ENCODE measurements at regions not wholly inside any gene's neighbourhood (a gene's known extent, or its start where the extent isn't known, plus 50 kb on each side); places are given as distances from the start of the nearest gene placed in this dataset.

GRCh38 chr5:161086461-161086860 lies 234.4 kb upstream of the ATP10B start:
- Histone ChIP-seq H3K9ac (ENCODE audit: low read depth in 1 of 2, low read length in 2 of 2) (no peak overlapping the region), H3K4me1 (ENCODE audit: control insufficient read depth in 1 of 2, insufficient read depth in 2 of 2, low read length in 2 of 2) (no peaks in the 10 kb centered on the region), H3K9me3 (ENCODE audit: control insufficient read depth in 1 of 2, low read length in 2 of 2) (no peaks in the 10 kb centered on the region), H3K27ac (ENCODE audit: low read depth, low read length) (no peak overlapping the region), H3K36me3 (ENCODE audit: control insufficient read depth in 1 of 2, insufficient read depth in 2 of 2, low read length in 2 of 2) (no peaks in the 10 kb centered on the region), H3K27me3 (ENCODE audit: control insufficient read depth in 1 of 2, insufficient read depth in 2 of 2, low read length in 2 of 2) (no peaks in the 10 kb centered on the region), H3K4me3 (ENCODE audit: low read depth in 1 of 2, low read length in 2 of 2) (no peak overlapping the region)

GRCh38 chr5:161085056-161085455 lies 233.0 kb upstream of the ATP10B start:
- no peaks in the 10 kb centered on the region for H3K36me3 ChIP-seq (ENCODE audit: control insufficient read depth in 1 of 2, insufficient read depth in 2 of 2, low read length in 2 of 2)
- no peak overlapping the region for H3K27ac ChIP-seq (ENCODE audit: low read depth, low read length)
- H3K9me3 ChIP-seq (ENCODE audit: control insufficient read depth in 1 of 2, low read length in 2 of 2) = no peaks in the 10 kb centered on the region
- no peaks in the 10 kb centered on the region for H3K27me3 ChIP-seq (ENCODE audit: control insufficient read depth in 1 of 2, insufficient read depth in 2 of 2, low read length in 2 of 2)
- no peaks in the 10 kb centered on the region for H3K4me1 ChIP-seq (ENCODE audit: control insufficient read depth in 1 of 2, insufficient read depth in 2 of 2, low read length in 2 of 2)
- no peak overlapping the region for H3K4me3 ChIP-seq (ENCODE audit: low read depth in 1 of 2, low read length in 2 of 2)
- H3K9ac ChIP-seq (ENCODE audit: low read depth in 1 of 2, low read length in 2 of 2) = no peak overlapping the region

GRCh38 chr5:161084115-161084514 lies 232.1 kb upstream of the ATP10B start:
- Histone ChIP-seq H3K27me3 (ENCODE audit: control insufficient read depth in 1 of 2, insufficient read depth in 2 of 2, low read length in 2 of 2) (no peaks in the 10 kb centered on the region), H3K4me3 (ENCODE audit: low read depth in 1 of 2, low read length in 2 of 2) (no peak overlapping the region), H3K36me3 (ENCODE audit: control insufficient read depth in 1 of 2, insufficient read depth in 2 of 2, low read length in 2 of 2) (no peaks in the 10 kb centered on the region), H3K9me3 (ENCODE audit: control insufficient read depth in 1 of 2, low read length in 2 of 2) (no peaks in the 10 kb centered on the region), H3K4me1 (ENCODE audit: control insufficient read depth in 1 of 2, insufficient read depth in 2 of 2, low read length in 2 of 2) (no peaks in the 10 kb centered on the region), H3K27ac (ENCODE audit: low read depth, low read length) (no peak overlapping the region), H3K9ac (ENCODE audit: low read depth in 1 of 2, low read length in 2 of 2) (no peak overlapping the region)

GRCh38 chr5:161078793-161079192 lies 226.8 kb upstream of the ATP10B start:
- Histone ChIP-seq H3K27ac (ENCODE audit: low read depth, low read length) (no peak overlapping the region), H3K36me3 (ENCODE audit: control insufficient read depth in 1 of 2, insufficient read depth in 2 of 2, low read length in 2 of 2) (no peaks in the 10 kb centered on the region)

GRCh38 chr5:161077936-161078545 lies 226.0 kb upstream of the ATP10B start:
- Histone ChIP-seq H3K9me3 (ENCODE audit: control insufficient read depth in 1 of 2, low read length in 2 of 2) (no peaks in the 10 kb centered on the region), H3K4me3 (ENCODE audit: low read depth in 1 of 2, low read length in 2 of 2) (no peak overlapping the region), H3K36me3 (ENCODE audit: control insufficient read depth in 1 of 2, insufficient read depth in 2 of 2, low read length in 2 of 2) (no peaks in the 10 kb centered on the region), H3K9ac (ENCODE audit: low read depth in 1 of 2, low read length in 2 of 2) (no peak overlapping the region), H3K27me3 (ENCODE audit: control insufficient read depth in 1 of 2, insufficient read depth in 2 of 2, low read length in 2 of 2) (no peaks in the 10 kb centered on the region), H3K4me1 (ENCODE audit: control insufficient read depth in 1 of 2, insufficient read depth in 2 of 2, low read length in 2 of 2) (no peaks in the 10 kb centered on the region), H3K27ac (ENCODE audit: low read depth, low read length) (no peak overlapping the region)

More at GRCh38 chr5:161078793-161079192, 226.8 kb upstream of the ATP10B start:
- Histone ChIP-seq H3K27me3 (ENCODE audit: control insufficient read depth in 1 of 2, insufficient read depth in 2 of 2, low read length in 2 of 2) (no peaks in the 10 kb centered on the region), H3K4me3 (ENCODE audit: low read depth in 1 of 2, low read length in 2 of 2) (no peak overlapping the region), H3K9ac (ENCODE audit: low read depth in 1 of 2, low read length in 2 of 2) (no peak overlapping the region), H3K9me3 (ENCODE audit: control insufficient read depth in 1 of 2, low read length in 2 of 2) (no peaks in the 10 kb centered on the region), H3K4me1 (ENCODE audit: control insufficient read depth in 1 of 2, insufficient read depth in 2 of 2, low read length in 2 of 2) (no peaks in the 10 kb centered on the region)

GRCh38 chr5:161077496-161077895 lies 225.5 kb upstream of the ATP10B start:
- Histone ChIP-seq H3K4me3 (ENCODE audit: low read depth in 1 of 2, low read length in 2 of 2) (no peak overlapping the region), H3K9me3 (ENCODE audit: control insufficient read depth in 1 of 2, low read length in 2 of 2) (no peaks in the 10 kb centered on the region), H3K9ac (ENCODE audit: low read depth in 1 of 2, low read length in 2 of 2) (no peak overlapping the region), H3K27ac (ENCODE audit: low read depth, low read length) (no peak overlapping the region), H3K4me1 (ENCODE audit: control insufficient read depth in 1 of 2, insufficient read depth in 2 of 2, low read length in 2 of 2) (no peaks in the 10 kb centered on the region), H3K36me3 (ENCODE audit: control insufficient read depth in 1 of 2, insufficient read depth in 2 of 2, low read length in 2 of 2) (no peaks in the 10 kb centered on the region), H3K27me3 (ENCODE audit: control insufficient read depth in 1 of 2, insufficient read depth in 2 of 2, low read length in 2 of 2) (no peaks in the 10 kb centered on the region)

- Histone ChIP-seq H3K4me1 (ENCODE audit: control insufficient read depth in 1 of 2, insufficient read depth in 2 of 2, low read length in 2 of 2) (no peaks in the 10 kb centered on the region), H3K9ac (ENCODE audit: low read depth in 1 of 2, low read length in 2 of 2) (no peak overlapping the region), H3K9me3 (ENCODE audit: control insufficient read depth in 1 of 2, low read length in 2 of 2) (no peaks in the 10 kb centered on the region), H3K36me3 (ENCODE audit: control insufficient read depth in 1 of 2, insufficient read depth in 2 of 2, low read length in 2 of 2) (no peaks in the 10 kb centered on the region), H3K27me3 (ENCODE audit: control insufficient read depth in 1 of 2, insufficient read depth in 2 of 2, low read length in 2 of 2) (no peaks in the 10 kb centered on the region), H3K4me3 (ENCODE audit: low read depth in 1 of 2, low read length in 2 of 2) (no peak overlapping the region), H3K27ac (ENCODE audit: low read depth, low read length) (no peak overlapping the region)
Measured at GRCh38 chr5:161064781-161065180, 212.8 kb upstream of the ATP10B start.

GRCh38 chr5:161064297-161064696 lies 212.3 kb upstream of the ATP10B start:
- H3K9me3 ChIP-seq (ENCODE audit: control insufficient read depth in 1 of 2, low read length in 2 of 2) = no peaks in the 10 kb centered on the region
- H3K36me3 ChIP-seq (ENCODE audit: control insufficient read depth in 1 of 2, insufficient read depth in 2 of 2, low read length in 2 of 2) = no peaks in the 10 kb centered on the region
- H3K27ac ChIP-seq (ENCODE audit: low read depth, low read length) = no peak overlapping the region
- H3K9ac ChIP-seq (ENCODE audit: low read depth in 1 of 2, low read length in 2 of 2) = no peak overlapping the region
- H3K27me3 ChIP-seq (ENCODE audit: control insufficient read depth in 1 of 2, insufficient read depth in 2 of 2, low read length in 2 of 2) = no peaks in the 10 kb centered on the region
- H3K4me1 ChIP-seq (ENCODE audit: control insufficient read depth in 1 of 2, insufficient read depth in 2 of 2, low read length in 2 of 2) = no peaks in the 10 kb centered on the region
- no peak overlapping the region for H3K4me3 ChIP-seq (ENCODE audit: low read depth in 1 of 2, low read length in 2 of 2)

GRCh38 chr5:161058781-161059180 lies 206.8 kb upstream of the ATP10B start:
- H3K36me3 ChIP-seq (ENCODE audit: control insufficient read depth in 1 of 2, insufficient read depth in 2 of 2, low read length in 2 of 2) = no peaks in the 10 kb centered on the region
- no peak overlapping the region for H3K27ac ChIP-seq (ENCODE audit: low read depth, low read length)
- H3K27me3 ChIP-seq (ENCODE audit: control insufficient read depth in 1 of 2, insufficient read depth in 2 of 2, low read length in 2 of 2) = no peaks in the 10 kb centered on the region
- H3K4me3 ChIP-seq (ENCODE audit: low read depth in 1 of 2, low read length in 2 of 2) = no peak overlapping the region
- H3K4me1 ChIP-seq (ENCODE audit: control insufficient read depth in 1 of 2, insufficient read depth in 2 of 2, low read length in 2 of 2) = no peaks in the 10 kb centered on the region
- no peaks in the 10 kb centered on the region for H3K9me3 ChIP-seq (ENCODE audit: control insufficient read depth in 1 of 2, low read length in 2 of 2)
- H3K9ac ChIP-seq (ENCODE audit: low read depth in 1 of 2, low read length in 2 of 2) = no peak overlapping the region

- Histone ChIP-seq H3K4me1 (ENCODE audit: control insufficient read depth in 1 of 2, insufficient read depth in 2 of 2, low read length in 2 of 2) (no peaks in the 10 kb centered on the region), H3K9ac (ENCODE audit: low read depth in 1 of 2, low read length in 2 of 2) (no peak overlapping the region), H3K36me3 (ENCODE audit: control insufficient read depth in 1 of 2, insufficient read depth in 2 of 2, low read length in 2 of 2) (no peaks in the 10 kb centered on the region), H3K9me3 (ENCODE audit: control insufficient read depth in 1 of 2, low read length in 2 of 2) (no peaks in the 10 kb centered on the region), H3K27ac (ENCODE audit: low read depth, low read length) (no peak overlapping the region), H3K27me3 (ENCODE audit: control insufficient read depth in 1 of 2, insufficient read depth in 2 of 2, low read length in 2 of 2) (no peaks in the 10 kb centered on the region), H3K4me3 (ENCODE audit: low read depth in 1 of 2, low read length in 2 of 2) (no peak overlapping the region)
Measured at GRCh38 chr5:161051920-161052500, 200.0 kb upstream of the ATP10B start.
